HG03457 (cell line): ENCODE measurements at regions not wholly inside any gene's neighbourhood (a gene's known extent, or its start where the extent isn't known, plus 50 kb on each side); places are given as distances from the start of the nearest gene placed in this dataset.

Experiments
- ATAC-seq: cut with Tn5 transposase; IDR thresholded peaks from one replicate; pipeline ENCODE4 v1.9.1; 2021; ENCODE audit warnings: moderate number of reproducible peaks; ENCODE audit not compliant: unreplicated experiment

DNA sequence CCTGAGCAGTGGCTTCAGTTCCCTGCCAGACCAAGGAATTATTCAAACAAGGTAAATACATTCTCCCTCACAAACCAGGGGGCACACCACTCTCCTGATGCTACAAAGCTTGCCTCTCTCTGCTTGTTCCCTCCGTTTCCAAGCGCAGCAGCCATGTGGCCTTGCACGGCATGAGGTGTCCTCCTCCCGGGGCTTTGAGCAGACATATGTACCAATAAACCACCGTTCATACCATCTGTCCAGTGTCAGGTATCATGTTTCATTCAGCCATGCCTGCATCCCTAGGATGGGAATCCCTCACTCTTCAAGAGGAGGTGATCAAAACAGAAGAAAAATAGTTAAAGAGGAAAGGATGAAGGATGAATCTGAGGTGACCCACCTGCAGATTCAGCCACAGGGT, 282.7 kb downstream of the ENC1 start:
- no peak for ATAC-seq

DNA sequence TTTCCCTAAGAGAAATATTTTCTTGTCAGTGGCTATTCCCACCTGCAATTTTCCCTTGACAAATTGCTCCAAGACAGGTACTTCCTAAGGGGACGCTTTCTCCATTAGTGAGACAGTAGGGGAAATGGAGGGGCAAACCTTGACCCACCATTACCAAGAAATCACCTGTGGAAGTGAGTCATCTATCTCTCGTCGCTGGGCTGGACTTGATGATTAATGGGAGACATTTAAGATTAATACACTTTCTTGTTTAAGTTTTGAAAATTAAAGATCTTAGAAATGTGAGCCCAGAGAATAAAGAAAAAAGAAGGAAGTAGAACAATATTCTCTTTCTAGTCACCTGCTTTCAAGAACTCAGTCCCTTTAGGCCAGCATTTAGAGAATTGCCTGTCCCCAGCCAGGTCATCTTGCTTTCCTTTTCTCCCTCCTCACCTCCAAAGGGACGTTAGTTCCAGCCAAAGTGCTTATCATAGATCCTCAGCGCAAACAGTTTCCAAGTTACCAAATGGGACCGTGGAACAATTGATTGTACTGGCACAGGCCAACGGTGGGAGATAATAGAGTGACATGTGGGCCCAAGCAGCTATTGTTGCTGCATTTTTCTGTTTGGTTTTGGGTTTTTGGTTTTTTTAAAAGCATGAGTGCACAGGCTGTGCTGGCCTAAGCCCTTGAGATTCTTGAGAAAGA, 284.4 kb downstream of the ENC1 start:
- no peak for ATAC-seq

DNA sequence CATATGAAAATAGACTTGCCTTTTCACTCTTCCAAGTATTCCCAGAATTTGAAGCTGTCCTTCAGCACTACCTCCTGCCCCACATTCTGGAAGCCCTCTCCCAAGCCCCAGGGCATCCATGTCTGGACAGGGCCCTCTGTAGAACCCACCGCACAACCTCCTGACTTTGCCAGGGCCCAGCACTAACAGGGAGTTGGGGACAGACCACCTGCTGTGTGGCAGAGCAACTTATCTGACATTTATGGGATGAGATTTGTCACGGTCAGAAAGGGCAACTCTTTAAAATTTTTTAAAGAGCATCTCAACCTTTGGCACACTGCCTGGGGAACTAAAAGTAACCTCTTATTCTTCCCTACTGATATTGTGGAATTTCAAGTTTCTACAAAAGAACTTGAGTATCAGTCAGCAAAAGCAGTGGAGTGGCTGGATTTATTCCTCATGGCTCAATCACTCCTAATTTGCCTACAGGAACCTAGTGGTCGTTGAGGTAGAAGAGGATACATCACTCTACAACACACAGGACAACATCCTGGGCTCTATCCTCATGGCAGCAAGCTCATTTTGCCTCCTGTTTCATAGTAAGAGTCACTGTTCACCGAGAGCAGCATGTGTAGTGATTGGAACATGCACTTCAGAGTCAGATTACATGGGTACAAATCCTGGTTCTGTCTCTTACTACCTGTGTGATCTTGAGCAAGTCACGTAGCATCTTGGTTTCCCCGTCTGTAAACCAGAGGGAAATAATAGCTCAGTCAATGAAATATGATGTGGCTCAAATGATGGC, 285.3 kb downstream of the ENC1 start:
- no peak for ATAC-seq

DNA sequence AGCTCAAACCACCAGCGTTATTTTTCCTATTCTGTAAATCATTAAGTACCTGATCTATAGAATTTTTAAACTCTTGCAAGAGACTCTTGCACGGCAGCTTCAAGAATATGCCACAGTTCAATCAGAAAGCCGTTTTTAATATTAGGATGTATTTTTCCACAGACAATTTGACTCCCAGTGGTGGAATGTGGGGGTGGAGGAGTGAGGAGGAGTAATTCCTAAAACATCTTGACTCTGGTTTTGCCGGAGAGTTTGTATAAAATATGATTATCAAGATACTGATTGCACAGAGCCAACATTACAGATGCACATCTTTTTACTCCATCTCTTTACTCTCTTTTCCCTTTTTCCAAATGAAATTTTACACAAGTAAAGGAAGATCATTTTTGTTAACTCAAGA, 288.3 kb downstream of the ENC1 start:
- ATAC-seq = no peak

DNA sequence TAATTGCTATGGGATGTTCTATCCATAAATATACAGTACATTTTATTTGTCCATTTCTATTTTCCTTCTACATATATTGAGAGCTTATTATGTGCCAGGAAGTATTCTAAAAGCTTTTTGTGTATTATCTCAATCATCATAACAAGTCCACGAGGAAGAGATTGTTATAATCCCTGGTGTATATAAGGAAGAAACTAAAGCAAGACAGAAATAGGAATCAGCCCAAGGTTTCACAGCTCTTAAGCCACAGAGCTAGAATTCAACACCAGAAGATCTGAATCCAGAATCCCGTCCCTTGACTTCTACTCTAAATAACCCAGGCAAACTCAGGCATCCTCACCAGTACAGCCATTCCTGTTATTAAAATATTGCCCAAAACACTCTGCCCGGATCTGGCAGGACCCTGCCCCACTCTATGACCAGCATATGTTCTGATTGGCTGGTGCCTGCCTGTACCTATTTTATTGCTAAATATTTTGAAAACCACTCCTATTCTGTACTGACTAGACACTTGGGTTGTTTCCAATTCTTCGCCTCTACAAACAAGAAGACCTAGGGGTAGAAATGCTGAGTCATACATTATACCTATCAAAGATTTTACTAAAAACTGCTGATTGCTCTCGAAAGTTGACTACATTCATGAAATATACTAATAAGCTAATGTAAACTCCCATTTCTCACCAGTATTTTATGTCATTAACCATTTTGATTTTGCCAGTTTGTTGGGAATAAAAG, 297.4 kb downstream of the ENC1 start:
- ATAC-seq = no peak

DNA sequence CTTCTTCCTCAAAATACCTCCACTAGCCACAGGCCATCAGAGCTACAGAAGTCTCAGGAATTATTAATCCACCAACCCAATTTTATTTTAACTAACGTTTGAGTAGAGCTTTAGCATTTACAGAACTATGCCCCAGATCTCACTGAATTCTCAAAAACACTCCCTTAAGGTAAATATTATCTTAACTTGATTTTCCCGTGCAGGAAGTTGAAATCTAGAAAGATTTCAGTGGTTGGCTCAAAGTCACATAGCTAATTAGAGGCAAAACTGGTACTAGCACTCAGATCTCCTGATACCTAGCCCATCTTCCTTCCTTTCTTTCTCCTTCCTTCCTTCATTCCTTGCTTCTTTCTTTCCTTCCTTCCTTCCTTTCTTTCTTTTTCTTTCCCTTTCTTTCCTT, 298.3 kb downstream of the ENC1 start:
- no peak for ATAC-seq

DNA sequence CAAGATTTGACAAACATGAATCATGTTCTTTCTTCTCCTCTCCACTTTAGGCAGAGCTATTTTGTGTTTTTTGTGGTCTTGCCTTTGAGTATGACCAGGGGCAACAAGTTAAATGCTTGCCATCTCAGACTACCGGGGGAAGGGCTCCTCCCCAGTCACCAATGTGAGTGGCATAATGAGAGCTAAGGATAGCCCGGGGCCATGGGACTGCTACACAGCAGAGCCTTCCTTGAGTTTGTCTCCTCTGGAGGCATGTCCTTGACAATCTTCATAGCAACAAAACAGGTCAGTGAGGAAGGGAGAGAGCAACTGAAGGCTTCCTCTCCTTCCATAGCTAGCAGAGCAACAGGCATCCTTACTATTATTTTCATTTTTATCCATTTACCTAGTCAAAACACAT, 299.3 kb downstream of the ENC1 start:
- ATAC-seq = no peak

DNA sequence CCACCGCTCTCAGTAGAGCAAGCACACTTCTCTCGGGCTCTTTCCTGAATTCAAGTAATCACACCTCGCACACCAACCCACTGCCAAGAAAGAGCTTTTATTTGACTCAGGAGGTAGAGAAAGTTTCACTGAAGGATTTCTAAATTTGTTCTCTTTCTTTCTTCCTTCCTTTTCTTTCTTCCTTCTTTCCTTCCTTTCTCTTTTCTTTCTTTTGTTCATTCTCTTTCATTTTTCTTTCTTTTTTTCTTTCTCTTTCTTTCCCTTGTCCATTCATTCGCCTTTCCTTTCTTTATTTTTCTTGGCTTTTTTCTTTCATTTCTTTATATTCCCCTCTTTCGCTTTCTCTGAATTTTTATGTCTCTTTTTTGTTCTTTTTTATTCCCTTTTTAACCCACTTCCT, 300.1 kb downstream of the ENC1 start:
- ATAC-seq = no peak

DNA sequence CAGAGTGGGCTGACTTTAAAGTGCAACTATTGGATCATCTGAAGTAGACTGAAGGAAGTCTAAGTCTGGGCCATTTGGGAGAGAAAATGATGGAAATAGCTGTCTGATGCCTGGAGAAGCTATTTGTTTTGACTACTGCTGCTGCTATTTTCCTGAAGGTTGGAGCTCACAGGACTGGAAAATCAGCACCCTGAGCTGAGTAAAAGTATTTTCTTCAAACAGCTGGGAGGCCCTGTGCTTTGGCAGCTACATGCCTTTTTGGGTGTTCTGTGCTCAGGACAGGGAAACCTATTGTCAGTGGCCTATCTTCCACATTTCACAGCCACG, 302.6 kb downstream of the ENC1 start:
- no peak for ATAC-seq

DNA sequence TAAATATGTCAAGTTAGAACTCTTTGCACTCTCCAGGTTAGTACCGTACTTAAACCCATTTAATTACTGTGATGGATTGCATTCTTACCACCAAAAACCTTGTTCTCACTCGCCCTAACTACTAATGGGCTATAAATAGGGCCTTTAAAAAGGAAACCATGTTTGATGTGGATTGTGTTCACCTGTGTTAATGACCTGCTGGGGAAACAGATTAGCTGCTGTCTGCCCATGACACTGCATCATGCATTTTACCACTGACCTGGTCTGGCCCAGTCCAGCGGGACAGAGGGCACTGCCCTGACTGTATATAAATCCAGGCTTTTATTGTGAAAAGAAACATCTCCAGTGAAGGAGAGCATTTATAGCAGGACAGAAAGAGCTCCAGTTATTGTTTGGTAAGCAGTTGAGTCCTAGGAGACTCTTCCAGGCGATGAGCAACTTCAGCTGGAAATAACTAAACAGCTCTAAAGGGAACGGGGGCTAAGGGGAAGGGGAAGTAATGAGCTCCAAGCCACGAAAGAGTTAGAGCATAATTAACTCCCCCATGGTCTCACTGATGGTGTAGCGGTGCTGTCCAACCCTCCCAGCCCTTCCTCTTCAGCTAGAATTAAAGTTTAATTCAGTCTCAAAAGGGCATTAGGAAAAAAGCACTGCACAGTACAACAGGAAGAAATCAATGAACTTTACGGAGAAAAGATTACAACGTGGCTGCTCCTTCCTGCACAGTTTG, 303.1 kb downstream of the ENC1 start:
- no peak for ATAC-seq

DNA sequence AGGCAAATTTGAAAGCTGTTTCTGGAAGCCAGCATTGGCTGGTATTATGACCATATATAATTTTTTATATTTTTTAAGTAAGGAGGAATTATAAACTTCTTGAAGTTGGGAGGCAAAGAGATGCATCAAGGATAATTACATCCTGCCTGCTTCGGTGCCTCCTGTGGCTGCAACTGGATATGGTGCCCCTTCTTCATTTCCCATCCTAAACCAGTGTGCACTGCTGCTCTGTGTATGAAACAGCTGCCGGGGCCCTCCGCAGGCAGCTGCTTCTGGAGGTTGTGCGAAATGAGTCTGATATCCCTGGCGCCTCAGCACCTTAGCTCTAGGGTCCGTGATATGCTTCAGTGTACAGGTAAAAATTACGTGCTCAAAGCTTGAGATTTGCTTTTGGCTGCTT, 304.2 kb downstream of the ENC1 start:
- no peak for ATAC-seq

DNA sequence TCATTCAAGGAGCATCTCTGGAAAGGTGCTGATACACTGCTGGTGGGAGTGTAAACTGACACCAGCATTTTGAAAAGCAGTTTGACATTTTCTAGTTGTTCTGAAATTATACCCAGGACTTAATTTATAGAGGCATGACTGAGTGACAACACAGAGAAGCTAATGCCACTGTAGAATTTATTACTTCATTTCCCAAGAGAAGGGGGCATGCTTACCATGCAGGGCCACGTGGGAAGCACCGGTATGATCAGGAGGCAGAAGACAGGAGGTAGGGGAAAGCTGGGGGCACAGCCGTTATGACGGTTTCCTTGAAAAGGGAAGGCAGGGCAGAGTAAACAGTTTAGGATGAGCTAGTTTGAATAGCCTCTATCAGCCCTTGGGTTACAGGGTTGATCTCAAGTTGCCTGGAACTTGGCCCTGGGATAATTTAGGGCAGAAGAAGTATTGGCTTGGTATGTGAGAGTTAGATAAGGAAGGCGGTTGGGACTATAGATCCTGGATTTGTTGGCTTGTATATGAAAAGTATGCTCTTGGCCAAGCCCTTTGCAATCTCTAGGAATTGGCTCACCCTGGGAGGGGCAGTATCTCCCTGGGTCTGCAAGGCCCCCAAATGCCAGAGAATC, 305.7 kb downstream of the ENC1 start:
- no peak for ATAC-seq

DNA sequence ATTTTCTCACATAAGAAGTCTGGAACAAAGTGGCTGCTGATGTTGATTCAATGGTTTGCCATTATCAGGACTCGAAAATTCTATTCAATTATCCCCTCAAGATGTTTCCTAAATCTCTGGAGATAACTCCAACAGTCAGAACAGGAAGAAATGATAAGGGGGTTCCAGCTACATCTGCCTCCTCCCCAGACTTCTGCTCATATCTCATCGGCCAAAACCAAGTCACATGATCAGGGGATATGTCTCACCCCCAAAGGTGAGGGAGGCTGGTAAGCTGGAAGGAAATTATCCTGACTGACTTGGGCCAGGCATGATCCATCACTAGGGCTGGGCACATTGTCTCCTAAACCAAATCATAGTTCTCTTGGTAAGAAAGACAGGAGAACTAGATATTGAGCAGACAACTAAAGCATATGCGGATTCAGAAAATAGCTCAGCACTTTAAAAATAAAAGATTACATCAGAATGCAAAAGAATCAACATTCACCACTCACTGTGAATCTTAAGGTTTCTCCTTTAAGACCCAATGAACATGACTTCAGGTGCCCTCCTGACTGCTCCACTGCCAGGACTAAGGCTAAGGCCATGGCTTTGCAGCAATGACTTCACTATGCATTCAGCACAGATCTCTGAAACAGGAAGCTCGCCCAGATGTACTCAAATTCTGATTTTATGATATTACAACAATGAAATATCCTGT, 306.3 kb downstream of the ENC1 start:
- ATAC-seq = no peak

DNA sequence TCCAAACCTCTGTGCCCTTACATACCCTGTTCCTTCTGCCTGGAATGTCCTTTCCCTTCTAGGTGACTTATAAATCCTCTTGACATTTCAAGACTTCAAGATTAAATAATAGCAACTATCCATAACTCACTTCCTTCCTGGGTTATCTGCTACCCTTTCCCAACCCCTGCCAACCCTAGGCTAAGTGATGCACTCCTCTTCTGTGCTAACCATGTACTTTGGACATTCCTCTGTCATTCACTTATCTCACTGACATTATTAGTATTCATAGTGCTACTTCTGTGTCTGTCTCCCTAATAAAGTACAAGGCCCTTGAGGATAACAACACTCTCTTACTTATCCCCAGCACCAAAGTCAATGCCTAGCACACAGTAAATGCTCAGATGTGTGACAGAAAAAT, 307.1 kb downstream of the ENC1 start:
- ATAC-seq = no peak

DNA sequence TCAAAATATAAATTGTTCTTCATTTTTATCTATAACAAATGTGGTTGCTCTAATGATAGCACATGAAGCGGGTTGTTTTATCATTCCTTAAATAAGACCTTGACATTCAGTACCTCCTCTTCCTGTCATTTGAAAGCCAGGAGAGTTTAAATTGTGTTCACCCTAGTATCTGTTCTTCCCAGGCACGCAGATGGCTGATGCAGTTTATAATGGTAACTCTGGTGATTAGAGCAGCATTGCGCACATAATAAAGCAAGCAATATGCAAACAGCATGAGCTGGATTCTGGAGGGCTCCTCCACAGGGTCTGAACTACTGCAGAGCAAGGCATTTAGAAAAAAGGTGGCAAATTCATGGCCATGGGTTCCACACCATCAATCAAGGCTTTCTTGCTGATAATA, 307.8 kb downstream of the ENC1 start:
- no peak for ATAC-seq

DNA sequence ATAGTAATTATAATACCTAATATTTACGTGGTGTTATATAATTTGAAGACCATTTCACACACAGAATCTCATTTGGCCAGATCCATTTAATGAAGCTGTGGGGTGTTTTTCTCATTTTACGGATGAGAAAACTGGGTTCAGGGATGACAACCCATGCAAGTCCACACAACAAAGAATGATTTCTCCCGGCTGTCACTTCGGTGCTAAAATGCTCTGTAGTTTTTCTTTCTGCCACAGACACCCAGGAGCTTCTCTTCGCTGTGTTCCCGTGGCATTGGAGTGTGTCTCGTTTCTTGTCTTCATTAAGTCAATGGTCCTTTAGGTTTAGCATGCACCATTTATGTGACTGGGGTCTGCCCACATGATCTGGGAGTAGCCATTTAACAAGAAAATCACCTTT, 308.5 kb downstream of the ENC1 start:
- ATAC-seq = no peak

DNA sequence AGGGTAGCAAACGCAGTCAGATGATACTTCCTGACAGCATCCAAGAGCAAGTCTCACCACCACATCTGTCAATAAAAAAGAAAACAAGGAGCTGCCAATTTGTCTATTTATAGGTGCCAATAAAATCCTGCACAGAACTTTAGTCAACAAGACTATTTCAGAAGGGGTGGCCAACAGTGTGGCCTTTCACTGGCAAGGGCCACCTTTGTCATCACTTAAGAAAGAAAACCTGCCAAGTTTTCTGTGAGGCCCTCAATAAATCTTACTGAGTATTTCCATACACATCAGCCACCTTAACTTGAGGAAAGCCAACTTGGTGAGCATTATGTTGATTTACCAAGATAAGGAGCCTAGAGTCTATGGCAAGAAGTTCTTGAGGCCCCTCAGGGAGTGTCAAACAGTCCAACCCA, 312.3 kb downstream of the ENC1 start:
- no peak for ATAC-seq

DNA sequence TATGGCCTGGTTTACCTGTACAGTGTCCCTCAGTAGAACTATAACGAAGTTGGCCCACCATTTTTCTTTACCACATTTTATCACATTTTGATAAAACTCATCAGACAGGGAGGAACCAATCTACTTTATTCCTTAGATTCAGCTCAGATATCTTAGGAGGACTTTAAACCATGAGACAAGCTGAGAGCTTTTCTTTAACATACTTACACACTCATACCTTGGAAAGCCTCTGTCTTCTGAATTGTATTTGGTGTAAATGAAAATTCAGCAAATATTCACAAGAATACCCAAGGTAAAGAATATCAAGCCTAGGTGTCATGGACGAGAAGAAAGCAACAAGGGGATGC, 313.2 kb downstream of the ENC1 start:
- ATAC-seq = no peak

DNA sequence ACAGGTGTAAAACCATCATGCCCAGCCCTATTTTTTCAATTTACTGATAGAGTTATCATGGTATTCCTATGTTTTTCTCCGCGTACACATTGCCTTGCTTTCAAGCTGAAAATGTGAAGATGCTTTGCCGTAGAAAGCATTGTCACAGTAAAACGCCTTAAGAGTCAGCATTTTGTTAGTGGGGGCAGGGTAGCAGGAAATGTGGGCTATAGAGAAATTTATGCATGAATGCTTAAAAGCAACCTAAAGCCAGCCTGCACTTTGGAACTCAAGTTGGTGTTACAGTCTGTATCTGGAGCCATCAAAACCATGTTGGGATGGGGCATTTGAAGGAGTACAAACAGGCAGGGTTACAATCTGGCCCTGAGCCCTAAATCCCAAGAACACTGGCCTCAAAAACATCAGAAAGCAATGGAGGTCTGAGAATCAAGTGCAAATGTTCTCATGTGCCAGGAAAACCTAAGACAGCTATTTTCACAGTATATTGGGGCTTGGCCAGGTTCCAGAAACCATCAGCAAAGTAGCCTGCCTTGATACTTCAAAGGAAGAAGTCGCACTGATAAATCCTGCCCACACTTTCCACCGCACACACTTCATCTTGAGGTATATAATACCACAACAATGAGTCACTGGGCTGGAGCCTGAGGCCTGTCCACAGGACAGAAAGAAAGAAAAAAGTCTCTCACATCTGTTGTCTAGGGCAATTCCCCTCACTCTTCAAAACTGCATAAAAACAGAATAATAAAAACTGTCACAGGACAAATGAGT, 313.8 kb downstream of the ENC1 start:
- no peak for ATAC-seq

DNA sequence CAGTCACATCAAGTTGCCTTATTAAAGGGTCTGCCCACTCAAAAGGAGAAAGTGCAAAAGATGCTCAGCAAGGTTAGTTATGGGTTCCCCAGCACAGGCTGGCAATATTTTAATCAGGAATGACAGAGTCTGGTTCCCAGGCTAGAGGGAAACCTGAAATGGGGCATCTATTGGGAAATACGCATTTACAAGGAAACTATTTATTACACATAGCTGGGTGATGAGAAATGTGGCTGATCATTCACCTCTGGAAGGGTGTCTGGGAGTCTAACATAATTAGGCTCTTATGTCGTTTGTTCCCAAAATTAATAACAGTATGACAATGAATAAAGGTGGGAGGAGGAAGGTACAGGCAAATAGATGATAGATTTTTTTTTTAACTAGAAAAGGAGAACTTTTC, 314.7 kb downstream of the ENC1 start:
- ATAC-seq = no peak
